HCT116 (cell line): ENCODE measurements at regions not wholly inside any gene's neighbourhood (a gene's known extent, or its start where the extent isn't known, plus 50 kb on each side); places are given as distances from the start of the nearest gene placed in this dataset.

Experiments
- ATAC-seq: fragments of 200-7000 bp; cut with Tn5 transposase; 2 replicates; pipeline ENCODE4 v1.9.1; 2020; ENCODE audit warnings: mild to moderate bottlenecking, moderate library complexity
- BruUV-seq: library from RNA; stranded (reverse); fragments of 400-500 nt; replicated peaks from 2 replicates; lab custom pipeline; 2021; lab: Mats Ljungman, UMichigan
- CTCF ChIA-PET: fragments of 300-600 bp; sonication (Branson Sonifier 250); formaldehyde crosslinking; loops from one replicate; lab custom pipeline; 2021; ENCODE audit warnings: antibody characterized with exemption; lab: Charles Lee
- POLR2A ChIA-PET: fragments of 300-600, 350-600 bp; sonication (Branson Sonifier 250); formaldehyde crosslinking; loops from one replicate; lab custom pipeline; 2021; ENCODE audit warnings: antibody characterized with exemption; lab: Charles Lee
- RAD21 ChIA-PET, 2 experiments: fragments of 300-600 bp; sonication (Branson Sonifier 250); formaldehyde crosslinking; loops; one replicate each; lab custom pipeline; 2023; ENCODE audit warnings: low total read pairs in 2 of 2; ENCODE audit not compliant: uncharacterized antibody in 2 of 2, unreplicated experiment in 2 of 2, low non-redundant PET in 1 of 2; lab: Charles Lee
- DNase-seq: peaks from one replicate; pipeline ENCODE4 v3.0.0-alpha.2; 2010; ENCODE audit warnings: low read depth, low spot score
- H2AFZ ChIP-seq: fragments of 200-600 bp; shearing (Covaris generic), sonication (generic); 2 replicates; pipeline ENCODE4 v1.6.1; 2017; ENCODE audit warnings: low read depth, mixed run types, mixed read lengths, antibody characterized with exemption, low read length; ENCODE audit not compliant: poor library complexity, severe bottlenecking
- H3K27ac ChIP-seq: 2 replicates; pipeline ENCODE4 v1.5.1; 2012; ENCODE audit warnings: low read depth, low read length
- H3K27me3 ChIP-seq: fragments of 200-600 bp; sonication (generic); 2 replicates; pipeline ENCODE4 v1.6.1; 2016; ENCODE audit warnings: mixed run types, low read length, mixed read lengths; ENCODE audit not compliant: insufficient read depth
- H3K36me3 ChIP-seq, 2 experiments: fragments of 200-500 bp in 1 of 2; fragments of 200-600 bp in 1 of 2; sonication (Bioruptor generic) in 1 of 2; sonication (generic) in 1 of 2; 2 replicates each; pipeline versions ENCODE4 v1.5.1 to v1.6.1; 2014 to 2016; ENCODE audit warnings: low read length in 2 of 2, inconsistent platforms in 1 of 2, mixed read lengths in 1 of 2, mixed run types in 1 of 2; ENCODE audit not compliant: insufficient read depth in 2 of 2, control insufficient read depth in 1 of 2
- H3K4me1 ChIP-seq, 2 experiments: fragments of 200-600 bp in 1 of 2; sonication (generic) in 1 of 2; 2 replicates each; pipeline versions ENCODE4 v1.5.1 to v1.6.1; 2012 to 2017; ENCODE audit warnings: low read length in 2 of 2, inconsistent platforms in 1 of 2, mild to moderate bottlenecking in 1 of 2, mixed read lengths in 1 of 2, mixed run types in 1 of 2, moderate library complexity in 1 of 2; ENCODE audit not compliant: insufficient read depth in 2 of 2, control insufficient read depth in 1 of 2
- H3K4me2 ChIP-seq: fragments of 200-600 bp; sonication (generic); 2 replicates; pipeline ENCODE4 v1.6.1; 2017; ENCODE audit warnings: mixed run types, low read length, mixed read lengths
- H3K4me3 ChIP-seq, 2 experiments: fragments of 200-600 bp in 1 of 2; sonication (generic) in 1 of 2; replicated peaks in 1 of 2; 2 replicates each; pipeline ENCODE4 v1.5.1; 2011 to 2016; ENCODE audit warnings: low read length in 2 of 2, control low read depth in 1 of 2, low read depth in 1 of 2, mild to moderate bottlenecking in 1 of 2, mixed read lengths in 1 of 2, mixed run types in 1 of 2
- H3K79me2 ChIP-seq: fragments of 200-600 bp; sonication (generic); 2 replicates; pipeline ENCODE4 v1.6.1; 2017; ENCODE audit warnings: mild to moderate bottlenecking, mixed run types, low read length, moderate library complexity, mixed read lengths; ENCODE audit not compliant: insufficient read depth
- H3K9ac ChIP-seq: fragments of 200-600 bp; sonication (generic); 2 replicates; pipeline ENCODE4 v1.6.1; 2016; ENCODE audit warnings: low read length, mixed read lengths
- H3K9me2 ChIP-seq: fragments of 200-600 bp; sonication (generic), shearing (Covaris generic); 2 replicates; pipeline ENCODE4 v1.6.1; 2017; ENCODE audit warnings: mixed run types, mild to moderate bottlenecking, moderate library complexity; ENCODE audit not compliant: insufficient read depth
- H3K9me3 ChIP-seq, 2 experiments: fragments of 200-500 bp in 1 of 2; fragments of 200-600 bp in 1 of 2; sonication (Bioruptor generic) in 1 of 2; sonication (generic) in 1 of 2; 2 replicates each; pipeline ENCODE4 v1.6.1; 2014 to 2017; ENCODE audit warnings: low read length in 2 of 2, mixed read lengths in 2 of 2, inconsistent platforms in 1 of 2, low read depth in 1 of 2, mild to moderate bottlenecking in 1 of 2, mixed run types in 1 of 2, moderate library complexity in 1 of 2; ENCODE audit not compliant: control insufficient read depth in 1 of 2, insufficient read depth in 1 of 2
- H4K20me1 ChIP-seq: fragments of 200-600 bp; sonication (generic), shearing (Covaris generic); 2 replicates; pipeline ENCODE4 v1.6.1; 2017; ENCODE audit warnings: mixed run types, mild to moderate bottlenecking, moderate library complexity; ENCODE audit not compliant: insufficient read depth
- CBX3 ChIP-seq: IDR thresholded peaks from 2 replicates; pipeline ENCODE4 v1.6.1; 2012; ENCODE audit warnings: low read depth
- CEBPB ChIP-seq: IDR thresholded peaks from 2 replicates; pipeline ENCODE4 v1.6.1; 2012; ENCODE audit warnings: low read depth
- EGR1 ChIP-seq: IDR thresholded peaks from 2 replicates; pipeline ENCODE4 v1.6.1; 2012; ENCODE audit warnings: low read depth
- EZH2 ChIP-seq: fragments of 200-600 bp; sonication (generic); IDR thresholded peaks from 2 replicates; pipeline ENCODE4 v1.6.1; 2017; ENCODE audit warnings: antibody characterized with exemption, mixed run types
- FOSL1 ChIP-seq: IDR thresholded peaks from 2 replicates; pipeline ENCODE4 v1.6.1; 2012; ENCODE audit warnings: low read depth
- JUND ChIP-seq: IDR thresholded peaks from 2 replicates; pipeline ENCODE4 v1.6.1; 2012
- POLR2A ChIP-seq: IDR thresholded peaks from 2 replicates; pipeline ENCODE4 v1.7.0; 2011; ENCODE audit warnings: borderline replicate concordance; ENCODE audit not compliant: insufficient read depth, insufficient read length; ENCODE audit errors: extremely low read depth
- SIN3A ChIP-seq: IDR thresholded peaks from 2 replicates; pipeline ENCODE4 v1.6.1; 2012; ENCODE audit warnings: low read depth
- SP1 ChIP-seq: IDR thresholded peaks from 2 replicates; pipeline ENCODE4 v1.6.1; 2012; ENCODE audit warnings: low read depth
- SRF ChIP-seq: IDR thresholded peaks from 2 replicates; pipeline ENCODE4 v1.6.1; 2012; ENCODE audit warnings: low read depth
- TCF7L2 ChIP-seq: IDR thresholded peaks from 2 replicates; pipeline ENCODE4 v1.7.0; 2011; ENCODE audit warnings: borderline replicate concordance, inconsistent platforms; ENCODE audit not compliant: insufficient read depth, insufficient read length; ENCODE audit errors: extremely low read depth
- YY1 ChIP-seq: IDR thresholded peaks from 2 replicates; pipeline ENCODE4 v1.6.1; 2011; ENCODE audit warnings: low read length, low read depth, moderate library complexity, mild to moderate bottlenecking; ENCODE audit not compliant: insufficient replicate concordance; ENCODE audit errors: extremely low read depth
- ZBTB33 ChIP-seq: IDR thresholded peaks from 2 replicates; pipeline ENCODE4 v1.6.1; 2011; ENCODE audit warnings: mild to moderate bottlenecking, low read length, moderate library complexity; ENCODE audit not compliant: insufficient replicate concordance; ENCODE audit errors: extremely low read depth
- intact Hi-C: fragments of 100-400 bp; cut with micrococcal nuclease; formaldehyde crosslinking; loops from 2 replicates; pipeline ENCODE4 v1.10.0; 2022
- TF ChIP-seq, protein P1 (sequence below): IDR thresholded peaks from 2 replicates; pipeline ENCODE4 v1.6.1; 2012; ENCODE audit warnings: low read depth
- TF ChIP-seq, protein P2 (sequence below): IDR thresholded peaks from 2 replicates; pipeline ENCODE4 v1.6.1; 2012
- TF ChIP-seq, protein P3 (sequence below), 3 experiments: fragments of 200-600 bp in 1 of 3; sonication (generic) in 1 of 3; IDR thresholded peaks in 2 of 3; conservative IDR thresholded peaks in 1 of 3; 2 replicates each; pipeline ENCODE4 v1.5.1; 2012 to 2017; ENCODE audit warnings: low read depth in 2 of 3, low read length in 2 of 3, antibody characterized with exemption in 1 of 3, borderline replicate concordance in 1 of 3, control low read depth in 1 of 3, mild to moderate bottlenecking in 1 of 3, mixed read lengths in 1 of 3, mixed run types in 1 of 3, moderate library complexity in 1 of 3; ENCODE audit not compliant: insufficient read depth in 1 of 3

GRCh38 chr7:71055504-71055903 lies 76.4 kb upstream of the GALNT17 start:
- no peak overlapping the region for H3K9ac ChIP-seq
- H3K36me3 ChIP-seq = no peaks in the 10 kb centered on the region
- H3K4me2 ChIP-seq = no peak overlapping the region
- DNase-seq (no peak), ATAC-seq (no peak)
- no peak overlapping the region for H3K27ac ChIP-seq
- no peaks in the 10 kb centered on the region for H3K79me2 ChIP-seq
- RAD21 ChIA-PET = no interaction called here
- H3K27me3 ChIP-seq = no peaks in the 10 kb centered on the region
- intact Hi-C loops = no loop called here
- H3K9me3 ChIP-seq = peaks cover 3 to 32% of the 10 kb centered on the region in 2 experiments; a peak in 2 of 4 replicates
- no peaks in the 10 kb centered on the region; the same call in 1 of the 2 replicates for H4K20me1 ChIP-seq
- H3K9me2 ChIP-seq = no peaks in the 10 kb centered on the region
- no peaks in the 10 kb centered on the region for H3K4me1 ChIP-seq
- TF ChIP-seq SRF (no peak), YY1 (no peak), CEBPB (no peak), SIN3A (no peak), EGR1 (no peak), CBX3 (no peak), TCF7L2 (no peak), POLR2A (no peak), EZH2 (no peak), JUND (no peak), FOSL1 (no peak), ZBTB33 (no peak), SP1 (no peak)
- TF ChIP-seq, protein P1, sequence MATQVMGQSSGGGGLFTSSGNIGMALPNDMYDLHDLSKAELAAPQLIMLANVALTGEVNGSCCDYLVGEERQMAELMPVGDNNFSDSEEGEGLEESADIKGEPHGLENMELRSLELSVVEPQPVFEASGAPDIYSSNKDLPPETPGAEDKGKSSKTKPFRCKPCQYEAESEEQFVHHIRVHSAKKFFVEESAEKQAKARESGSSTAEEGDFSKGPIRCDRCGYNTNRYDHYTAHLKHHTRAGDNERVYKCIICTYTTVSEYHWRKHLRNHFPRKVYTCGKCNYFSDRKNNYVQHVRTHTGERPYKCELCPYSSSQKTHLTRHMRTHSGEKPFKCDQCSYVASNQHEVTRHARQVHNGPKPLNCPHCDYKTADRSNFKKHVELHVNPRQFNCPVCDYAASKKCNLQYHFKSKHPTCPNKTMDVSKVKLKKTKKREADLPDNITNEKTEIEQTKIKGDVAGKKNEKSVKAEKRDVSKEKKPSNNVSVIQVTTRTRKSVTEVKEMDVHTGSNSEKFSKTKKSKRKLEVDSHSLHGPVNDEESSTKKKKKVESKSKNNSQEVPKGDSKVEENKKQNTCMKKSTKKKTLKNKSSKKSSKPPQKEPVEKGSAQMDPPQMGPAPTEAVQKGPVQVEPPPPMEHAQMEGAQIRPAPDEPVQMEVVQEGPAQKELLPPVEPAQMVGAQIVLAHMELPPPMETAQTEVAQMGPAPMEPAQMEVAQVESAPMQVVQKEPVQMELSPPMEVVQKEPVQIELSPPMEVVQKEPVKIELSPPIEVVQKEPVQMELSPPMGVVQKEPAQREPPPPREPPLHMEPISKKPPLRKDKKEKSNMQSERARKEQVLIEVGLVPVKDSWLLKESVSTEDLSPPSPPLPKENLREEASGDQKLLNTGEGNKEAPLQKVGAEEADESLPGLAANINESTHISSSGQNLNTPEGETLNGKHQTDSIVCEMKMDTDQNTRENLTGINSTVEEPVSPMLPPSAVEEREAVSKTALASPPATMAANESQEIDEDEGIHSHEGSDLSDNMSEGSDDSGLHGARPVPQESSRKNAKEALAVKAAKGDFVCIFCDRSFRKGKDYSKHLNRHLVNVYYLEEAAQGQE = no peak
- TF ChIP-seq, protein P2, sequence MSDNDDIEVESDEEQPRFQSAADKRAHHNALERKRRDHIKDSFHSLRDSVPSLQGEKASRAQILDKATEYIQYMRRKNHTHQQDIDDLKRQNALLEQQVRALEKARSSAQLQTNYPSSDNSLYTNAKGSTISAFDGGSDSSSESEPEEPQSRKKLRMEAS = no peak
- TF ChIP-seq, protein P3, sequence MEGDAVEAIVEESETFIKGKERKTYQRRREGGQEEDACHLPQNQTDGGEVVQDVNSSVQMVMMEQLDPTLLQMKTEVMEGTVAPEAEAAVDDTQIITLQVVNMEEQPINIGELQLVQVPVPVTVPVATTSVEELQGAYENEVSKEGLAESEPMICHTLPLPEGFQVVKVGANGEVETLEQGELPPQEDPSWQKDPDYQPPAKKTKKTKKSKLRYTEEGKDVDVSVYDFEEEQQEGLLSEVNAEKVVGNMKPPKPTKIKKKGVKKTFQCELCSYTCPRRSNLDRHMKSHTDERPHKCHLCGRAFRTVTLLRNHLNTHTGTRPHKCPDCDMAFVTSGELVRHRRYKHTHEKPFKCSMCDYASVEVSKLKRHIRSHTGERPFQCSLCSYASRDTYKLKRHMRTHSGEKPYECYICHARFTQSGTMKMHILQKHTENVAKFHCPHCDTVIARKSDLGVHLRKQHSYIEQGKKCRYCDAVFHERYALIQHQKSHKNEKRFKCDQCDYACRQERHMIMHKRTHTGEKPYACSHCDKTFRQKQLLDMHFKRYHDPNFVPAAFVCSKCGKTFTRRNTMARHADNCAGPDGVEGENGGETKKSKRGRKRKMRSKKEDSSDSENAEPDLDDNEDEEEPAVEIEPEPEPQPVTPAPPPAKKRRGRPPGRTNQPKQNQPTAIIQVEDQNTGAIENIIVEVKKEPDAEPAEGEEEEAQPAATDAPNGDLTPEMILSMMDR (IDR thresholded peaks at IDR 0.05 in 2 of 3, conservative IDR thresholded peaks at IDR 0.05 in 1 of 3; ENCODE audit: borderline replicate concordance in 1 of 3, insufficient read depth in 1 of 3, low read depth in 2 of 3, low read length in 2 of 3) = no peak
- no peak overlapping the region for H3K4me3 ChIP-seq
- POLR2A ChIA-PET = no interaction called here
- BruUV-seq = no TSS peak
- H2AFZ ChIP-seq = no peak overlapping the region
- CTCF ChIA-PET = no interaction called here
